HG03097 (cell line): ENCODE measurements at regions not wholly inside any gene's neighbourhood (a gene's known extent, or its start where the extent isn't known, plus 50 kb on each side); places are given as distances from the start of the nearest gene placed in this dataset.

Source experiments
- ATAC-seq: cut with Tn5 transposase; IDR thresholded peaks from one replicate; pipeline ENCODE4 v1.9.1; 2021; ENCODE audit not compliant: unreplicated experiment, low FRiP score

GRCh38 chr4:3818371-3818770 is 52.2 kb downstream of the ADRA2C start:
- ATAC-seq = no peak

DNA sequence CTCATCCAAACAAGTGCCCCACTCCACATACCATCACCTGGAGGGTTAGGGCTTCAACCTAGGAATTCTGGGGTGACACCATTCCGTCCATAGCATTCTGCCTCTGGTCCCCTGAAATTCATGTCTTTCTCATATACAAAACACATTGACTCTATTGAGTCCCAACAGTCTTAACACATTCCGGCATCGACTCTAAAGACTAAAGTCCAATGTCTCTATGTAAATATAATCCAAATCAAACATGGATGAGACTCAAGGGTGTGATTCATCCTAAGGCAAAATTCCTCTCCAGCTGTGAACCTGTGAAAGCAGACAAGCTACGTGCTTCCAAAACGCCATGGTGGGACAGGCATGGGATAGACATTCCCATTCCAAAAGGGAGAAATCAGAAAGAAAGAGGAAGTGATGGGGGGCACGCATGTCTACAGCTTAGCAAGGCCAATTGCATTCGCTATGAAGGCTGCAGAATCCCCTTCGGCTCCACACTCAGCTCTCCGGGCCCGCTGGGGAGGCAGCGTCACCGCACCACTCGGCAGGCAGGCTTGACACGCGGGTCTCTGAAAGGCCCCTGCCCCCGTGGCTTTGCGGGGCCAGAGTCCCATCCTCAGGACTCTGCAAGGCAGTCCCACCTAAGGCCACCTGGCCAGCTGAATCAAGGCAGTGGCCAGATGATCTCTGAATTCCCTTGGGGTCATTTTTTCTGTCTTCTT is 53.2 kb downstream of the ADRA2C start:
- ATAC-seq = no peak

- ATAC-seq = no peak
Observed at GRCh38 chr4:3820016-3820805, 54.0 kb downstream of the ADRA2C start.

DNA sequence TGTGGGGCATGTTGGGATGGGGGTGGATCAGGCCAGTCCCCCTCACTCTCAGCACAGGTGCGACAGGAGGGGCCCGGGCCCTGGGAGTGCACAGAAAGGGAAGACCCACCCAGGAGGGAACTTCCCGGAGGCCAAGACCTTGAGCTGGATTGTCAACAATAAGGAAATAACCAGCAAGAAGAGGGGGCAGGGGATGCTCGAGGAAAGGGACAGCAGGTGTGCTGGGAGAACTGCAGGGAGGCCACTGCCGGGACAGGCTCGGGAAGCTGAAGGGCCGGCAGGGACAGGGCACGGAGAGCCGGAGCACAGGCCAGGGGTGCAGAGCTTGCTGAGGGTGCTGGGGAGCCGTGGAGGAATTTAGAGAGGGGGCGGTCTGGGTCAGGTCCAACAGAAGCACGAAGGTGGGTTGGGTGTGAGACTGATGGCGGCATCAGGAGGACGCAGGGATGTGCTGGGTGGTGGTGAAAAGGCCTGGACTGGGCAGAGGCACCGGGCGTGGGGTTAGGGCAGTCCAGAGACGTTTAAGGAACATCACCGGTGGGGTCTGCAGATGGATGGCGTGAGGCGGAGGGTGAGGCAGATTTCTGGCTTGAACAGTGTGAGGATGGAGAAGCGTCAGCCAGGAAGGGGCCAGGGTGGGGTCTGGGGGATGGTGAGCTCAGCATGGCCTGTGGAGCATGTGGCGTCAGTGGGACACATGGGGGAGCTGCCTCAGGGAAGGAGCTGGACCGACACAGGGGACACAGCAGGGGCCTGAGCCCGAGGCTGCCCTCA is 54.8 kb downstream of the ADRA2C start:
- no peak for ATAC-seq

GRCh38 chr4:3821580-3822229 is 55.5 kb downstream of the ADRA2C start:
- ATAC-seq = no peak

DNA sequence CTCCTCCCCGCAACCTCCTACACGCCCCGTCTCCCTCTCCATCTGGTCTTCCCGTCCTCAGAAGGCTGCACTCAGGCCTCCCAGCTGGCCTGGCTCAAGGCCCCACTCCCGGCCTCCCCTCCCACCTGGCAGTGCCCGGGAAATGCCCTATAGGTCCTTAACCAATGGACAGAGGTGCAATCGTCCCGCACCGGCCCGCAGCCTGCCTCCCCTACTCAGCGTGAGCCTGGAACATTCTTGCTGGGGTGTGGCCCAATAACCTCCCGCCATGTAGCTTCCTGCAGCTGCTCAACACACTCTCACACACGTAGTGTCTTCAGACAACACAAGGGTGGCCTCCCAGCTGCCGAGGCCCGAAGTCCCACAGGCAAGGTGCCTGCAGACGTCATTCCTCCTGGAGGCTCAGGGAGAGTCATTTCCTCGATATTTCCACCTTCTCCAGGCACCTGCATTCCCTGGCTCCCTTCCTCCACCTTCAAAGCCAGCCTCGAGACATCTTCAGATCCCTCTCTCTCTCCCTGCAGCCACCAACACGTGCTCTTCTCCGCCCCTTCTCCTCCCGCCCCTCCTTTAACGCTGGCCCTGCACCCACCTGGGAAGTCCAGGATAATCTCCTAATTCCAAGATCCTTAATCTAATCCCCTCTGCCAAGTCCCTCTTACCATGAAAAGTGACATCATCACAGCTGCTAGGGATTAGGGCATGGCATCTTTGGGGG is 56.2 kb downstream of the ADRA2C start:
- no peak for ATAC-seq

GRCh38 chr4:3823496-3824341 is 57.5 kb downstream of the ADRA2C start:
- ATAC-seq = no peak

DNA sequence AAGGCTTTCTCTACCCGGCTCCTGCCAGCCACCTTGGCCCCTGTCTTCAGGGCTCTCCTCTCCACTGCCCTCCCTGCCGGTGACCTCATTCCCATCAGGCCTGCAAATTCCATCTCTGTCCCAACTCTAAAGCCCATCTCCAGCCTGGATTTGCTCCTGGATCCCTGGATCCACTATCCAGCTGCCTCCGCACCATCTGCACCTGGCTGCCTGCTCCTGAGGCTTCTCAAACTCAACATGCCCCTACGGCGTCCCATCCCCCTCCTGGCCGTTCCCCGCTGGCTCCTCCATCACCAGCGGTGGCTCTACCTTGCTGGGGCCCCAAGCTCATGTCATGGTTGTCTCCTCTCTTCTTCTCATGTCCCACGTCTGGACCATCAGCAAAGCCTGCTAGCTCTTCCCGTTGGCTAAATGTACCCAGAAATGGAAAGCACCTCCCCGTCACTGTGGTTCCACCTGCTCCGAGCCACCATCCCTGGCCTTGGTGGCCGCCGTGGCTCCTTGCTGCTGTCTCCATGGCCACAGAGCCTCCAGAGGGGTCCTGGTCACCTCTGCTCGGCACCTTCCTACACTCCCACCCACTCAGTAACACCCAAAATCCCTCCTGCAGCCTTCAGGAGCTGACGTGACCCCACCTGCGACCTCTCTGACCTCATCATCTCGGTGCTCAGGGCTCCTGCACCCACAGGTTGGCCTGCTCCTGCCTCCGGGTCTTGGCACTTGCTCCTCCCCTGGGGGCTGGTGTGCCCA is 58.5 kb downstream of the ADRA2C start:
- ATAC-seq = no peak

- no peak for ATAC-seq
Observed at GRCh38 chr4:3825530-3825929, 59.3 kb downstream of the ADRA2C start.

DNA sequence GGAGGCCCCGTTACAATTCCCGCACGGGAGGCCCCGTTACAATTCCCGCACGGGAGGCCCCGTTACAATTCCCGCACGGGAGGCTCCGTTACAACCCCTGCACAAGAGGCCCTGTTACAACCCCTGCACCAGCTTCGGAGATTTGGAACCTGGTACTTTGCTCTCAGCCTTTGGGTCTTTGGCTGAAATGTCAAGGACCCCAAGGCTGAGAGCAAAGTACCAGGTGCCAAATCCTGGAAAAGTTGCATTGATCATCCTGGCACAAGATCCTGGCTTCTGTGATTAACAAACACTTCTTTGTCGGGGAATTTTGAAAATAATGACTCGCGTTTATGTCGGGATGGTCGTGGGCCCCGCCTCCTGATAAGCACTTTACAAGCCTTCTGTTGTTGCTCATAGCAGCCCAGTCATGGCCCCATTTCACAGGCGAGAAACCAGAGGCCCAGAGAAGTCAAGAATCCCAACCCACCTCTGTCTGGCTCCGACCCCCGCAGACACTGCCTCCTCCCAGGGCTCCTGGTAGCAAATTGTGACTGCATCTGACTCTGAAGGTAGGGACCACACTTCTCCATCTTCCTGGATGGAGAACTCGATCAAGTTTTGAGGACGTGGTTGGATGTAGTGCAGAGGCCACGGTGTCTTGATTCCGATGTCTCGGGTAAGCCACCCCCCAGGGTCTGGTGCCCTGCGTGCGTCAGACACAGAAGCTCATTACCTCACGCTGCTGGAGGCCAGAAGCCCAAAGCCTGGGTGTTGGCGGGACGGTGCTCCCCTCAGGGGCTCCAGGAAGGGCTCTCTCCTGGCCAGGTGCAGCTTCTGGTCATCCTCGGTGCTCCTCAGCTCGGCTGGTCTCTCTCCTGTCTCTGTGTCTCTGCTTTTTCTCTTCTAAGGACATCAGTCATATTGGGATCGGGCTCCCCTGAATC is 60.3 kb downstream of the ADRA2C start:
- no peak for ATAC-seq

DNA sequence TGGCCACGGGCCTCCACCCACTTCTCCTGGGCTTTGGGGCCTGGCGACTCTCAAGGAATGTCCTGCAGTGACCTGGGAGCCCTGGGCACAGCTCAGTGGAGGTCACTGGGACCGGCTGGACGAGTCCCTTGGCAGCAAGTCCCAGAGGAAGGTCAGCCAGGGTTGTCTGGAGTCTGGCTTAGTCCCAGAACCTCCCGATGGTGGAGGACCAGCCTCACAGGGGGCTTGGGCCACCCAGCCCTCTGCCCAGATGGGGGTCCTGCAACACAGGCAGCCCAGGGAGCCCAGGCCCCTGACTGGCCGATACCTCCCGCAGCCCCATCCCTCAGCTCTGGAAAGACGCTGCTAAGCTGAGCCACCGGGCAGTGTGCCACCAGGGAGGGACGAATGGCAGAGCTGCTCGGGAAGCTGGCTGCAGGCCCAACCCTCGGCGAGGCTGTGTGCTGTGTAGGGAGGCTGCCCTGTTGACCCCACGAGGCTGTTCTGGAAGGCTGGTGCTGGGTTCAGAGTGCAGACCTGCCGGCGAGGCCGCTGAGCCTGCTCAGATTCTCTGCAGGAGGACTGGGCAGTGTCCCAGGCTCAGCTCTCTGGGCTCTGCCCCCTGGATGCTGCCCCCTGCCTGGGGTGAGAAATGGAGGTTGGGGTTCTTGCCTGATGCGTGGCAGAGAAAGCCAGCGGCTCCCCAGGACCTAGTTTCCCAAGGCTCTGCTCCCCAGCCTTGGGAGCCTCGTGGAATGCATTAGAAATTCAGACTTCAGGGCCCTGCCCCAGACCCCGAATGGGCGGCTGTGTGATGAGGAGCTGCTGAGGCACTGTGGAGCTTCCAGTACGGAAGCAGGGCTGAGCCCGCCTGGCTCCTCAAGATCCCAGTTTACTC is 61.7 kb downstream of the ADRA2C start:
- ATAC-seq = no peak

GRCh38 chr4:3828546-3828945 is 62.4 kb downstream of the ADRA2C start:
- no peak for ATAC-seq

DNA sequence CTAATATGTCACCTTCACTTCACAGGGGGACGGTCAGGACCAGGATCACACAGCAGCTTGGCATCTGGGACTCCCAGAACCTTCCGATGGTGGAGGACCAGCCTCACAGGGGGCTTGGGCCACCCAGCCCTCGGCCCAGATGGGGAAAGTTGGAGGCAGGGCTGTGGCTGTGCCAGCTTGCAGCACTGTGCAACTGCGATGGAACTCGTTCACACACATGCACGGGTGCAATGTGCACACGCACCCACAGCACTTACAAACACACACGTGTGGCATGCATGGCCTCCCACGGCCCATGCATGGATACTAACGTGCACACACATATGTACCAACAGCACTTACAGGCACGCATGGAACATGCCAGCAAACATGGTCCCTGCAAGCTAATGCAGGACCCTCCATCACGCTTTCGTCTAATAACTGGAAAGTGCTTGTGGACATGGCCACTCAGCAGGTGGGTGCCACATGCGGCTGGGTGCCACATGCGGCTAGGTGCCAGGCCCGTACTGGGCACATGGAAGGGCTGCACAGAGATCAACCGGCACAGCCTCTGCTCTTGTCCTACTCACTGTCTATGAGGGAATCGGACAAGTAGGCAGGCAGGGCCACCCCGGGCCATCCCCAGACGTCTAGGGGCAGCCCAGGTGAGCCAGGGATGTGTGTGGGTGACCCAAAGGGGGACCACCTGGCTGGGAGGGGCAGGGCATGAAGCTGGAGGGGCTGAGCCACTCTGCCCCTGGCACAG is 63.2 kb downstream of the ADRA2C start:
- no peak for ATAC-seq

GRCh38 chr4:3829956-3830773 is 64.0 kb downstream of the ADRA2C start:
- ATAC-seq = no peak
